Upper lobe of left lung (tissue), 6 donors: ENCODE measurements at regions not wholly inside any gene's neighbourhood (a gene's known extent, or its start where the extent isn't known, plus 50 kb on each side); places are given as distances from the start of the nearest gene placed in this dataset.

Source experiments
- ATAC-seq, 2 donors: fragments of 200-7000 bp; cut with Tn5 transposase; one replicate each; pipeline ENCODE4 v1.9.1; 2022; ENCODE audit warnings: mild to moderate bottlenecking in 2 of 2, moderate library complexity in 2 of 2; ENCODE audit not compliant: low FRiP score in 2 of 2
- DNase-seq, 2 donors: peaks; one replicate each; pipeline ENCODE4 v3.0.0-alpha.2; 2019 to 2020
- H3K27ac ChIP-seq, 4 donors: fragments of 200-600 bp; sonication (generic); one replicate each; pipeline ENCODE4 v1.5.1; 2016 to 2019
- H3K27me3 ChIP-seq, 4 donors: fragments of 200-600 bp; sonication (generic); one replicate each; pipeline ENCODE4 v1.5.1; 2017 to 2019
- H3K36me3 ChIP-seq, 4 donors: fragments of 200-600 bp; sonication (generic); one replicate each; pipeline ENCODE4 v1.5.1; 2016 to 2019
- H3K4me1 ChIP-seq, 4 donors: fragments of 200-600 bp; sonication (generic); one replicate each; pipeline ENCODE4 v1.5.1; 2018 to 2019
- H3K4me3 ChIP-seq, 4 donors: fragments of 200-600 bp; sonication (generic); one replicate each; pipeline ENCODE4 v1.5.1; 2017 to 2019; ENCODE audit warnings: mild to moderate bottlenecking in 2 of 4, moderate library complexity in 1 of 4
- H3K9me3 ChIP-seq, 4 donors: fragments of 200-600 bp; sonication (generic); one replicate each; pipeline ENCODE4 v1.5.1; 2018 to 2019
- CTCF ChIP-seq, 6 experiments: fragments of 450-650 bp in 4 of 6; fragments of 200-600 bp in 2 of 6; sonication (generic) in 2 of 6; IDR thresholded peaks; one replicate each; pipeline ENCODE4 v1.5.1; 2016 to 2019; ENCODE audit warnings: antibody characterized with exemption in 6 of 6
- EP300 ChIP-seq, 4 donors: sonication (generic); formaldehyde crosslinking; IDR thresholded peaks; one replicate each; pipeline ENCODE4 v1.5.1; 2017; ENCODE audit warnings: antibody characterized with exemption in 4 of 4, control low read depth in 2 of 4
- POLR2A ChIP-seq, 4 donors: fragments of 450-650 bp; IDR thresholded peaks; one replicate each; pipeline ENCODE4 v1.5.1; 2016 to 2017; ENCODE audit warnings: antibody characterized with exemption in 4 of 4, mild to moderate bottlenecking in 2 of 4
- POLR2AphosphoS5 ChIP-seq, 2 donors: sonication (generic); formaldehyde crosslinking; IDR thresholded peaks; one replicate each; pipeline ENCODE4 v1.5.1; 2017; ENCODE audit warnings: antibody characterized with exemption in 2 of 2
- WGBS, 2 donors: methylation state at CpG; one replicate each; pipeline ENCODE4 v1.1.5; 2017 to 2018; 5-methylcytosine and 5-hydroxymethylcytosine counted together
- donor health status: DM: no; HTN: no; CAD: no; lungs with moderate emphysema.
- donor health status: DM: no; HTN: yes; CAD: no; lungs with severe emphysema.

GRCh38 chr13:38283346-38283745, 66.3 kb upstream of the UFM1 start:
- no peak overlapping the region for H3K4me3 ChIP-seq
- DNase-seq (no peak), ATAC-seq (no peak)
- H3K36me3 ChIP-seq, result no peaks in the 10 kb centered on the region
- WGBS, 2 donors, result 58 to 67% methylated on average over 1 of the region's 1 CpG
- no peak overlapping the region for H3K27ac ChIP-seq
- H3K4me1 ChIP-seq, result no peaks in the 10 kb centered on the region
- peaks cover 0 to 3% (median 0%) of the 10 kb centered on the region in 4 donors for H3K9me3 ChIP-seq
- no peak for TF ChIP-seq POLR2AphosphoS5 (IDR thresholded peaks at IDR 0.05)
- H3K27me3 ChIP-seq, result no peaks in the 10 kb centered on the region

GRCh38 chr13:38265132-38265497, 84.5 kb upstream of the UFM1 start:
- Histone ChIP-seq H3K4me1 (no peaks in the 10 kb centered on the region), H3K9me3 (peaks cover 0 to 5% (median 0%) of the 10 kb centered on the region in 4 donors), H3K36me3 (no peaks in the 10 kb centered on the region), H3K27me3 (no peaks in the 10 kb centered on the region), H3K4me3 (no peak overlapping the region), H3K27ac (peak overlapping the region in 1 of 4 donors; percentile 18)
- 58 to 73% methylated on average over 2 of the region's 2 CpGs for WGBS, 2 donors
- DNase-seq (peak in 1 of 2 donors; percentile 84), ATAC-seq (peak; percentile 39 to 89)
- no peak for TF ChIP-seq EP300 (IDR thresholded peaks at IDR 0.05)
- no peak for TF ChIP-seq CTCF (IDR thresholded peaks at IDR 0.05)

DNA sequence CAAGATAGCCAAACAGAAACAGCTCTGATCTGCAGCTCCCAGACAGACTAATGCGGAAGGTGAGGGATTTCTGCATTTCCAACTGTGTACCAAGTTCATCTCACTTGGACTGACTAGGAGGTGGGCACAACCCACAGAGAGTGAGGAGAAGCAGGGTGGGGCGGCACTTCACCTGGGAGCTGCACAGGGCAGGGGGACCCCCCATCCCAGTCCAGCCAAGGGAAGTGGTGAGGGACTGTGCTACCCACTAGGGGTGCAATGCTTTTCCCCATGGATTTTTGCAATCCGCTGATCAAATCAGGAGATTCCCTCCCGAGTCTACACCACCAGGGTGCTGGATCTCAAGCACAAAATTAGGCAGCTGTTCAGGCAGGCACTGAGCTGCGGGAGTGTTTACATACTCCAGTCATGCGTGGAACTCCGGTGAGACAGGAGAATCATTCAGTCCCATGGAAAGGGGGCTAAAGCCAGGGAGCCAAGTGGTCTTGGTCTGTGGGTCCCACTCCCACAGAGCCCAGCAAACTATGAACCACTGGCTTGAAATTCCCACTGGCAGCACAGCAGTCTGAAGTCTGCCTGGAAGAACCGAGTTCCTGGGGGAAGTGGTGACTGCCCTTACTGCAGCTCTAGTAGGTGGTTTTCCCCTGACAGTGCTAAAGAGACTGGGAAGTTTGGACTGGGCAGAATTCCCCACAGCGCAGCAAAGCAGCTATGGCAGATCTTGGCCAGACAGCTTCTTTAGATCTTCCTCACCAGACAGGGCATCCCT, 85.1 kb upstream of the UFM1 start:
- no peak overlapping the region for H3K4me3 ChIP-seq
- H3K27me3 ChIP-seq, result no peaks in the 10 kb centered on the region
- ATAC-seq (peak; percentile 31 to 57), DNase-seq (peak in 1 of 2 donors; percentile 22)
- TF ChIP-seq POLR2A (IDR thresholded peaks at IDR 0.05) (no peak), POLR2AphosphoS5 (IDR thresholded peaks at IDR 0.05) (no peak), EP300 (IDR thresholded peaks at IDR 0.05) (no peak), CTCF (IDR thresholded peaks at IDR 0.05) (no peak)
- WGBS, 2 donors, result 70 to 75% methylated on average over 8 to 9 of the region's 9 CpGs
- no peaks in the 10 kb centered on the region for H3K4me1 ChIP-seq
- no peaks in the 10 kb centered on the region for H3K36me3 ChIP-seq
- H3K9me3 ChIP-seq, result peaks cover 0 to 5% (median 0%) of the 10 kb centered on the region in 4 donors
- H3K27ac ChIP-seq, result peak overlapping the region in 1 of 4 donors; percentile 18

GRCh38 chr13:38262211-38262610, 87.4 kb upstream of the UFM1 start:
- DNase-seq (no peak), ATAC-seq (no peak)
- no peaks in the 10 kb centered on the region for H3K27me3 ChIP-seq
- no peak overlapping the region for H3K27ac ChIP-seq
- H3K9me3 ChIP-seq, result no peaks in the 10 kb centered on the region
- no peak overlapping the region for H3K4me3 ChIP-seq
- no peak for TF ChIP-seq POLR2AphosphoS5 (IDR thresholded peaks at IDR 0.05)
- no peak for TF ChIP-seq EP300 (IDR thresholded peaks at IDR 0.05)
- no peak for TF ChIP-seq CTCF (IDR thresholded peaks at IDR 0.05)
- TF ChIP-seq POLR2A (IDR thresholded peaks at IDR 0.05), result no peak
- H3K4me1 ChIP-seq, result no peaks in the 10 kb centered on the region
- no peaks in the 10 kb centered on the region for H3K36me3 ChIP-seq

- no peaks in the 10 kb centered on the region for H3K9me3 ChIP-seq
- no peaks in the 10 kb centered on the region for H3K36me3 ChIP-seq
- H3K27ac ChIP-seq, result no peak overlapping the region
- ATAC-seq, result no peak
- DNase-seq, result no peak
- no peaks in the 10 kb centered on the region for H3K4me1 ChIP-seq
- H3K27me3 ChIP-seq, result no peaks in the 10 kb centered on the region
- no peak overlapping the region for H3K4me3 ChIP-seq
- no peak for TF ChIP-seq CTCF (IDR thresholded peaks at IDR 0.05)
- TF ChIP-seq POLR2AphosphoS5 (IDR thresholded peaks at IDR 0.05), result no peak
- TF ChIP-seq EP300 (IDR thresholded peaks at IDR 0.05), result no peak
- no peak for TF ChIP-seq POLR2A (IDR thresholded peaks at IDR 0.05)
Measured at GRCh38 chr13:38255600-38255999, 94.1 kb upstream of the UFM1 start.
